HCT116 (cell line): ENCODE measurements at regions not wholly inside any gene's neighbourhood (a gene's known extent, or its start where the extent isn't known, plus 50 kb on each side); places are given as distances from the start of the nearest gene placed in this dataset.

ENCODE experiments used
- ATAC-seq: fragments of 200-7000 bp; cut with Tn5 transposase; 2 replicates; pipeline ENCODE4 v1.9.1; 2020; ENCODE audit warnings: mild to moderate bottlenecking, moderate library complexity
- BruUV-seq: library from RNA; stranded (reverse); fragments of 400-500 nt; replicated peaks from 2 replicates; lab custom pipeline; 2021; lab: Mats Ljungman, UMichigan
- CTCF ChIA-PET: fragments of 300-600 bp; sonication (Branson Sonifier 250); formaldehyde crosslinking; loops from one replicate; lab custom pipeline; 2021; ENCODE audit warnings: antibody characterized with exemption; lab: Charles Lee
- POLR2A ChIA-PET: fragments of 300-600, 350-600 bp; sonication (Branson Sonifier 250); formaldehyde crosslinking; loops from one replicate; lab custom pipeline; 2021; ENCODE audit warnings: antibody characterized with exemption; lab: Charles Lee
- RAD21 ChIA-PET, 2 experiments: fragments of 300-600 bp; sonication (Branson Sonifier 250); formaldehyde crosslinking; loops; one replicate each; lab custom pipeline; 2023; ENCODE audit warnings: low total read pairs in 2 of 2; ENCODE audit not compliant: uncharacterized antibody in 2 of 2, unreplicated experiment in 2 of 2, low non-redundant PET in 1 of 2; lab: Charles Lee
- DNase-seq: peaks from one replicate; pipeline ENCODE4 v3.0.0-alpha.2; 2010; ENCODE audit warnings: low read depth, low spot score
- H2AFZ ChIP-seq: fragments of 200-600 bp; shearing (Covaris generic), sonication (generic); 2 replicates; pipeline ENCODE4 v1.6.1; 2017; ENCODE audit warnings: low read depth, mixed run types, mixed read lengths, antibody characterized with exemption, low read length; ENCODE audit not compliant: poor library complexity, severe bottlenecking
- H3K27ac ChIP-seq: 2 replicates; pipeline ENCODE4 v1.5.1; 2012; ENCODE audit warnings: low read depth, low read length
- H3K27me3 ChIP-seq: fragments of 200-600 bp; sonication (generic); 2 replicates; pipeline ENCODE4 v1.6.1; 2016; ENCODE audit warnings: mixed run types, low read length, mixed read lengths; ENCODE audit not compliant: insufficient read depth
- H3K36me3 ChIP-seq, 2 experiments: fragments of 200-500 bp in 1 of 2; fragments of 200-600 bp in 1 of 2; sonication (Bioruptor generic) in 1 of 2; sonication (generic) in 1 of 2; 2 replicates each; pipeline versions ENCODE4 v1.5.1 to v1.6.1; 2014 to 2016; ENCODE audit warnings: low read length in 2 of 2, inconsistent platforms in 1 of 2, mixed read lengths in 1 of 2, mixed run types in 1 of 2; ENCODE audit not compliant: insufficient read depth in 2 of 2, control insufficient read depth in 1 of 2
- H3K4me1 ChIP-seq, 2 experiments: fragments of 200-600 bp in 1 of 2; sonication (generic) in 1 of 2; 2 replicates each; pipeline versions ENCODE4 v1.5.1 to v1.6.1; 2012 to 2017; ENCODE audit warnings: low read length in 2 of 2, inconsistent platforms in 1 of 2, mild to moderate bottlenecking in 1 of 2, mixed read lengths in 1 of 2, mixed run types in 1 of 2, moderate library complexity in 1 of 2; ENCODE audit not compliant: insufficient read depth in 2 of 2, control insufficient read depth in 1 of 2
- H3K4me2 ChIP-seq: fragments of 200-600 bp; sonication (generic); 2 replicates; pipeline ENCODE4 v1.6.1; 2017; ENCODE audit warnings: mixed run types, low read length, mixed read lengths
- H3K4me3 ChIP-seq, 2 experiments: fragments of 200-600 bp in 1 of 2; sonication (generic) in 1 of 2; replicated peaks in 1 of 2; 2 replicates each; pipeline ENCODE4 v1.5.1; 2011 to 2016; ENCODE audit warnings: low read length in 2 of 2, control low read depth in 1 of 2, low read depth in 1 of 2, mild to moderate bottlenecking in 1 of 2, mixed read lengths in 1 of 2, mixed run types in 1 of 2
- H3K79me2 ChIP-seq: fragments of 200-600 bp; sonication (generic); 2 replicates; pipeline ENCODE4 v1.6.1; 2017; ENCODE audit warnings: mild to moderate bottlenecking, mixed run types, low read length, moderate library complexity, mixed read lengths; ENCODE audit not compliant: insufficient read depth
- H3K9ac ChIP-seq: fragments of 200-600 bp; sonication (generic); 2 replicates; pipeline ENCODE4 v1.6.1; 2016; ENCODE audit warnings: low read length, mixed read lengths
- H3K9me2 ChIP-seq: fragments of 200-600 bp; sonication (generic), shearing (Covaris generic); 2 replicates; pipeline ENCODE4 v1.6.1; 2017; ENCODE audit warnings: mixed run types, mild to moderate bottlenecking, moderate library complexity; ENCODE audit not compliant: insufficient read depth
- H3K9me3 ChIP-seq, 2 experiments: fragments of 200-500 bp in 1 of 2; fragments of 200-600 bp in 1 of 2; sonication (Bioruptor generic) in 1 of 2; sonication (generic) in 1 of 2; 2 replicates each; pipeline ENCODE4 v1.6.1; 2014 to 2017; ENCODE audit warnings: low read length in 2 of 2, mixed read lengths in 2 of 2, inconsistent platforms in 1 of 2, low read depth in 1 of 2, mild to moderate bottlenecking in 1 of 2, mixed run types in 1 of 2, moderate library complexity in 1 of 2; ENCODE audit not compliant: control insufficient read depth in 1 of 2, insufficient read depth in 1 of 2
- H4K20me1 ChIP-seq: fragments of 200-600 bp; sonication (generic), shearing (Covaris generic); 2 replicates; pipeline ENCODE4 v1.6.1; 2017; ENCODE audit warnings: mixed run types, mild to moderate bottlenecking, moderate library complexity; ENCODE audit not compliant: insufficient read depth
- CBX3 ChIP-seq: IDR thresholded peaks from 2 replicates; pipeline ENCODE4 v1.6.1; 2012; ENCODE audit warnings: low read depth
- CEBPB ChIP-seq: IDR thresholded peaks from 2 replicates; pipeline ENCODE4 v1.6.1; 2012; ENCODE audit warnings: low read depth
- CTCF ChIP-seq, 3 experiments: fragments of 200-600 bp in 1 of 3; sonication (generic) in 1 of 3; IDR thresholded peaks in 2 of 3; conservative IDR thresholded peaks in 1 of 3; 2 replicates each; pipeline ENCODE4 v1.5.1; 2012 to 2017; ENCODE audit warnings: low read depth in 2 of 3, low read length in 2 of 3, antibody characterized with exemption in 1 of 3, borderline replicate concordance in 1 of 3, control low read depth in 1 of 3, mild to moderate bottlenecking in 1 of 3, mixed read lengths in 1 of 3, mixed run types in 1 of 3, moderate library complexity in 1 of 3; ENCODE audit not compliant: insufficient read depth in 1 of 3
- EZH2 ChIP-seq: fragments of 200-600 bp; sonication (generic); IDR thresholded peaks from 2 replicates; pipeline ENCODE4 v1.6.1; 2017; ENCODE audit warnings: antibody characterized with exemption, mixed run types
- EZH2phosphoT487 ChIP-seq: fragments of 200-600 bp; IDR thresholded peaks from 2 replicates; pipeline ENCODE4 v1.6.1; 2018; ENCODE audit warnings: antibody characterized with exemption, borderline replicate concordance
- FOSL1 ChIP-seq: IDR thresholded peaks from 2 replicates; pipeline ENCODE4 v1.6.1; 2012; ENCODE audit warnings: low read depth
- POLR2A ChIP-seq: IDR thresholded peaks from 2 replicates; pipeline ENCODE4 v1.7.0; 2011; ENCODE audit warnings: borderline replicate concordance; ENCODE audit not compliant: insufficient read depth, insufficient read length; ENCODE audit errors: extremely low read depth
- POLR2AphosphoS5 ChIP-seq: IDR thresholded peaks from 2 replicates; pipeline ENCODE4 v1.6.1; 2011; ENCODE audit warnings: mild to moderate bottlenecking, low read depth, low read length, moderate library complexity
- RAD21 ChIP-seq: IDR thresholded peaks from 2 replicates; pipeline ENCODE4 v1.6.1; 2012; ENCODE audit warnings: low read depth, mild to moderate bottlenecking
- SIN3A ChIP-seq: IDR thresholded peaks from 2 replicates; pipeline ENCODE4 v1.6.1; 2012; ENCODE audit warnings: low read depth
- TCF7L2 ChIP-seq: IDR thresholded peaks from 2 replicates; pipeline ENCODE4 v1.7.0; 2011; ENCODE audit warnings: borderline replicate concordance, inconsistent platforms; ENCODE audit not compliant: insufficient read depth, insufficient read length; ENCODE audit errors: extremely low read depth
- YY1 ChIP-seq: IDR thresholded peaks from 2 replicates; pipeline ENCODE4 v1.6.1; 2011; ENCODE audit warnings: low read length, low read depth, moderate library complexity, mild to moderate bottlenecking; ENCODE audit not compliant: insufficient replicate concordance; ENCODE audit errors: extremely low read depth
- ZFX ChIP-seq: fragments of 450-650 bp; IDR thresholded peaks from 2 replicates; pipeline ENCODE4 v1.6.1; 2017
- ZNF274 ChIP-seq: fragments of 200-500 bp; sonication (Bioruptor generic); IDR thresholded peaks from 2 replicates; pipeline ENCODE4 v1.6.1; 2014; ENCODE audit warnings: mild to moderate bottlenecking, low read depth, low read length, inconsistent platforms
- intact Hi-C: fragments of 100-400 bp; cut with micrococcal nuclease; formaldehyde crosslinking; loops from 2 replicates; pipeline ENCODE4 v1.10.0; 2022
- TF ChIP-seq, protein P1 (sequence below): IDR thresholded peaks from 2 replicates; pipeline ENCODE4 v1.6.1; 2012; ENCODE audit warnings: low read depth
- TF ChIP-seq, protein P2 (sequence below): IDR thresholded peaks from 2 replicates; pipeline ENCODE4 v1.6.1; 2012

DNA sequence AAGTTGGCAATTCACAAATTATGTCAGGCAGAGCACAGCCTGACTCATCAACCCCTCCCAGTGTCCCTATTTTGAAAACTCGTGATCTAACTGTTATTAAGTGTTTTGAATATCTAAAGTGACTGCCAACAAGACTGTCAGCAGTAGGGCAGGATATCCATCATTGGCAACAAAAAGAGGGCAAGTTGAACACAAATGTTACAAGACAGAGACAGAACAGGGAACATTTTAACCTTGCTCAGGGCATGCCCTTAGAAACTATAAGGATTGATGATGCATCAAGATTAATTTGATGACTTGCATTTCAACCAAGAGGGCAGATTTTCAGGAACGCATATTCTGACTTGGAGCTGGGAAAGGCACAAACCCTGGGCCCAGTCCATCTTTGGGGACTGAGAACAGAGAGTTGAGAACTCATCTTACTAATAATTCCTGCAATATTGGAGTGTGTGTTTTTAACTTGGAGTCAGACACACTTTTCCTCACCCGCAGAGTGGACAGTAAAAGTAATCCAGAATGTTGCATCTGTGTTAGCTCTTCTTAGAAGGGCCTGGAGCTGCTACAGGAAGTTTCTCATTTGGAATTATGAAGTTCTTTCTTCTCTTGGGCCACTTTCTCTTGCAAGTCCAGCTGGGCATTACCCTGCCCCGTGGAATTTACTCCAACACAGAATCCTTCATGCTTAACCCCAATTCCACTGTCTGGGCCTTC lies 317.2 kb downstream of the LTN1 start:
- DNase-seq (no peak), ATAC-seq (no peak)
- H3K9me3 ChIP-seq: peaks cover 0 to 4% of the 10 kb centered on the region in 2 experiments; a peak in 1 of 4 replicates
- no peaks in the 10 kb centered on the region for H3K27me3 ChIP-seq
- no peaks in the 10 kb centered on the region for H3K9me2 ChIP-seq
- no peaks in the 10 kb centered on the region for H3K79me2 ChIP-seq
- H4K20me1 ChIP-seq: no peaks in the 10 kb centered on the region
- intact Hi-C loops: no loop called here
- TF ChIP-seq CEBPB (no peak), POLR2AphosphoS5 (no peak), TCF7L2 (no peak), ZFX (no peak), SIN3A (no peak), YY1 (no peak), POLR2A (no peak), ZNF274 (no peak), RAD21 (no peak), CTCF (IDR thresholded peaks at IDR 0.05 in 2 of 3, conservative IDR thresholded peaks at IDR 0.05 in 1 of 3; ENCODE audit: borderline replicate concordance in 1 of 3, insufficient read depth in 1 of 3, low read depth in 2 of 3, low read length in 2 of 3) (no peak), FOSL1 (no peak), CBX3 (no peak), EZH2phosphoT487 (no peak), EZH2 (no peak)
- TF ChIP-seq, protein P1, sequence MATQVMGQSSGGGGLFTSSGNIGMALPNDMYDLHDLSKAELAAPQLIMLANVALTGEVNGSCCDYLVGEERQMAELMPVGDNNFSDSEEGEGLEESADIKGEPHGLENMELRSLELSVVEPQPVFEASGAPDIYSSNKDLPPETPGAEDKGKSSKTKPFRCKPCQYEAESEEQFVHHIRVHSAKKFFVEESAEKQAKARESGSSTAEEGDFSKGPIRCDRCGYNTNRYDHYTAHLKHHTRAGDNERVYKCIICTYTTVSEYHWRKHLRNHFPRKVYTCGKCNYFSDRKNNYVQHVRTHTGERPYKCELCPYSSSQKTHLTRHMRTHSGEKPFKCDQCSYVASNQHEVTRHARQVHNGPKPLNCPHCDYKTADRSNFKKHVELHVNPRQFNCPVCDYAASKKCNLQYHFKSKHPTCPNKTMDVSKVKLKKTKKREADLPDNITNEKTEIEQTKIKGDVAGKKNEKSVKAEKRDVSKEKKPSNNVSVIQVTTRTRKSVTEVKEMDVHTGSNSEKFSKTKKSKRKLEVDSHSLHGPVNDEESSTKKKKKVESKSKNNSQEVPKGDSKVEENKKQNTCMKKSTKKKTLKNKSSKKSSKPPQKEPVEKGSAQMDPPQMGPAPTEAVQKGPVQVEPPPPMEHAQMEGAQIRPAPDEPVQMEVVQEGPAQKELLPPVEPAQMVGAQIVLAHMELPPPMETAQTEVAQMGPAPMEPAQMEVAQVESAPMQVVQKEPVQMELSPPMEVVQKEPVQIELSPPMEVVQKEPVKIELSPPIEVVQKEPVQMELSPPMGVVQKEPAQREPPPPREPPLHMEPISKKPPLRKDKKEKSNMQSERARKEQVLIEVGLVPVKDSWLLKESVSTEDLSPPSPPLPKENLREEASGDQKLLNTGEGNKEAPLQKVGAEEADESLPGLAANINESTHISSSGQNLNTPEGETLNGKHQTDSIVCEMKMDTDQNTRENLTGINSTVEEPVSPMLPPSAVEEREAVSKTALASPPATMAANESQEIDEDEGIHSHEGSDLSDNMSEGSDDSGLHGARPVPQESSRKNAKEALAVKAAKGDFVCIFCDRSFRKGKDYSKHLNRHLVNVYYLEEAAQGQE: no peak
- TF ChIP-seq, protein P2, sequence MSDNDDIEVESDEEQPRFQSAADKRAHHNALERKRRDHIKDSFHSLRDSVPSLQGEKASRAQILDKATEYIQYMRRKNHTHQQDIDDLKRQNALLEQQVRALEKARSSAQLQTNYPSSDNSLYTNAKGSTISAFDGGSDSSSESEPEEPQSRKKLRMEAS: no peak
- ChIA-PET POLR2A (no interaction called here), CTCF (no interaction called here), RAD21 (no interaction called here)
- H3K4me1 ChIP-seq: no peaks in the 10 kb centered on the region
- BruUV-seq: no TSS peak
- no peak overlapping the region for H3K27ac ChIP-seq
- H3K4me3 ChIP-seq: no peak overlapping the region
- H3K9ac ChIP-seq: no peak overlapping the region
- no peak overlapping the region for H3K4me2 ChIP-seq
- H3K36me3 ChIP-seq: no peaks in the 10 kb centered on the region
- no peak overlapping the region for H2AFZ ChIP-seq
